ENCODE measurements at regions not wholly inside any gene's neighbourhood (a gene's known extent, or its start where the extent isn't known, plus 50 kb on each side); places are given as distances from the start of the nearest gene placed in this dataset.

- no peak for DNase-seq
Observed at GRCh38 chr20:51265361-51265760, 242.5 kb upstream of the KCNG1 start.

GRCh38 chr20:51262240-51262639 lies 239.3 kb upstream of the KCNG1 start:
- DNase-seq = no peak

GRCh38 chr20:51259455-51259854 lies 236.5 kb upstream of the KCNG1 start:
- DNase-seq = no peak

- DNase-seq = no peak
Observed at GRCh38 chr20:51258582-51259165, 235.8 kb upstream of the KCNG1 start.

GRCh38 chr20:51255417-51255816 lies 232.5 kb upstream of the KCNG1 start:
- no peak for DNase-seq

- no peak for DNase-seq
Observed at GRCh38 chr20:51253280-51253679, 230.4 kb upstream of the KCNG1 start.

- no peak for DNase-seq
Observed at GRCh38 chr20:51249781-51250180, 226.9 kb upstream of the KCNG1 start.

GRCh38 chr20:51249215-51249614 lies 226.3 kb upstream of the KCNG1 start:
- DNase-seq = no peak

- DNase-seq = no peak
Observed at GRCh38 chr20:51244466-51244865, 221.6 kb upstream of the KCNG1 start.

GRCh38 chr20:51238675-51239305 lies 215.9 kb upstream of the KCNG1 start:
- DNase-seq = no peak

GRCh38 chr20:51237791-51238190 lies 214.9 kb upstream of the KCNG1 start:
- DNase-seq = no peak

- no peak for DNase-seq
Observed at GRCh38 chr20:51237278-51237677, 214.4 kb upstream of the KCNG1 start.

GRCh38 chr20:51236421-51236820 lies 213.5 kb upstream of the KCNG1 start:
- no peak for DNase-seq

- DNase-seq = no peak
Observed at GRCh38 chr20:51233345-51233744, 210.4 kb upstream of the KCNG1 start.

GRCh38 chr20:51230727-51231126 lies 207.8 kb upstream of the KCNG1 start:
- no peak for DNase-seq

GRCh38 chr20:51228763-51229162 lies 205.9 kb upstream of the KCNG1 start:
- DNase-seq = no peak

- no peak for DNase-seq
Observed at GRCh38 chr20:51227744-51228143, 204.8 kb upstream of the KCNG1 start.

- DNase-seq = no peak
Observed at GRCh38 chr20:51223183-51223720, 200.3 kb upstream of the KCNG1 start.

- no peak for DNase-seq
Observed at GRCh38 chr20:51221791-51222408, 199.0 kb upstream of the KCNG1 start.

GRCh38 chr20:51221103-51221502 lies 198.2 kb upstream of the KCNG1 start:
- DNase-seq = no peak

GRCh38 chr20:51220293-51220706 lies 197.4 kb upstream of the KCNG1 start:
- DNase-seq = peak; percentile 21

GRCh38 chr20:51219544-51219943 lies 196.6 kb upstream of the KCNG1 start:
- DNase-seq = no peak

GRCh38 chr20:51218603-51219002 lies 195.7 kb upstream of the KCNG1 start:
- DNase-seq = no peak

- DNase-seq = no peak
Observed at GRCh38 chr20:51217347-51218045, 194.6 kb upstream of the KCNG1 start.

Data from CD4-positive, alpha-beta T cell treated with Interferon gamma for 1 hour (primary cell).